Breast epithelium (tissue), 4 donors: ENCODE measurements at regions not wholly inside any gene's neighbourhood (a gene's known extent, or its start where the extent isn't known, plus 50 kb on each side); places are given as distances from the start of the nearest gene placed in this dataset.

Experiments used
- DNase-seq, 2 donors: peaks; one replicate each; pipeline ENCODE4 v3.0.0-alpha.2; 2019; ENCODE audit warnings: low spot score in 2 of 2
- H3K27ac ChIP-seq, 2 donors: fragments of 200-600 bp; sonication (generic) in 1 of 2; one replicate each; pipeline ENCODE4 v1.5.1; 2016 to 2019; ENCODE audit warnings: mild to moderate bottlenecking in 1 of 2
- H3K27me3 ChIP-seq, 2 donors: fragments of 200-600 bp; sonication (generic) in 1 of 2; one replicate each; pipeline versions ENCODE4 v1.5.1 to v1.6.0; 2017 to 2019; ENCODE audit warnings: control low read depth in 1 of 2, mild to moderate bottlenecking in 1 of 2
- H3K36me3 ChIP-seq: fragments of 200-600 bp; one replicate; pipeline ENCODE4 v1.5.1; 2019
- H3K4me1 ChIP-seq, 2 donors: fragments of 200-600 bp; sonication (generic); one replicate each; pipeline ENCODE4 v1.5.1; 2016 to 2019; ENCODE audit warnings: control low read depth in 1 of 2
- H3K4me3 ChIP-seq, 3 donors: fragments of 200-600 bp; sonication (generic); 1 replicate in 2 of 3; 2 replicates in 1 of 3; pipeline ENCODE4 v1.5.1; 2016 to 2019; ENCODE audit warnings: mild to moderate bottlenecking in 3 of 3, moderate library complexity in 2 of 3
- H3K9me3 ChIP-seq, 2 donors: fragments of 200-600 bp; sonication (generic) in 1 of 2; one replicate each; pipeline ENCODE4 v1.5.1; 2016 to 2019; ENCODE audit warnings: control low read depth in 1 of 2
- POLR2A ChIP-seq: fragments of 450-650 bp; IDR thresholded peaks from one replicate; pipeline ENCODE4 v1.6.1; 2016; ENCODE audit warnings: antibody characterized with exemption, mild to moderate bottlenecking, moderate library complexity
- POLR2AphosphoS5 ChIP-seq, 3 donors: sonication (generic); formaldehyde crosslinking; IDR thresholded peaks; one replicate each; pipeline ENCODE4 v1.6.1; 2017; ENCODE audit warnings: antibody characterized with exemption in 3 of 3
- intact Hi-C: fragments of 100-400 bp; cut with DNase I; formaldehyde crosslinking; loops from one replicate; pipeline ENCODE4 v1.15.1; 2023; ENCODE audit warnings: low total_unique reads
- TF ChIP-seq, protein P1 (sequence below), 3 donors: fragments of 450-650 bp; IDR thresholded peaks; one replicate each; pipeline ENCODE4 v1.5.1; 2016 to 2017; ENCODE audit warnings: antibody characterized with exemption in 3 of 3, mild to moderate bottlenecking in 3 of 3, moderate library complexity in 3 of 3

DNA sequence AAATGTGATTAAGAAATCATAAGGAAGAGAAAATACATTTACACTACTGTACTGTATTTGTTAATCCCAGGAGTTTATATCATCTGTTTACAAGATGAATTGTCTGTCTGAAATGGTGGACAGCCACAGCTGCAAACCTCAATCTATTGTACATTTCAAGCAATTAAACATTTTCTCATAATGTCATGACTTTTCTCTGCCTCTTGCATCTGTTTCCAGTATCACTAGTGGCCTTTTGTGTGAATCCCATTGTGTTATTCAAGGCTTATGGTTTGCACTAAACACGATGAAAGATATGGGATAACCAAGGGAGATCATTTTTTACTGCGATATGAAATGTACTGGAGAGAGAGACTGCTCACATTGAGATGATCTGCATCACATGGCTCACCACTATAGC, 200.2 kb upstream of the LRRN1 start:
- TF ChIP-seq POLR2AphosphoS5 (IDR thresholded peaks at IDR 0.05) (no peak), POLR2A (no peak)
- TF ChIP-seq, protein P1, sequence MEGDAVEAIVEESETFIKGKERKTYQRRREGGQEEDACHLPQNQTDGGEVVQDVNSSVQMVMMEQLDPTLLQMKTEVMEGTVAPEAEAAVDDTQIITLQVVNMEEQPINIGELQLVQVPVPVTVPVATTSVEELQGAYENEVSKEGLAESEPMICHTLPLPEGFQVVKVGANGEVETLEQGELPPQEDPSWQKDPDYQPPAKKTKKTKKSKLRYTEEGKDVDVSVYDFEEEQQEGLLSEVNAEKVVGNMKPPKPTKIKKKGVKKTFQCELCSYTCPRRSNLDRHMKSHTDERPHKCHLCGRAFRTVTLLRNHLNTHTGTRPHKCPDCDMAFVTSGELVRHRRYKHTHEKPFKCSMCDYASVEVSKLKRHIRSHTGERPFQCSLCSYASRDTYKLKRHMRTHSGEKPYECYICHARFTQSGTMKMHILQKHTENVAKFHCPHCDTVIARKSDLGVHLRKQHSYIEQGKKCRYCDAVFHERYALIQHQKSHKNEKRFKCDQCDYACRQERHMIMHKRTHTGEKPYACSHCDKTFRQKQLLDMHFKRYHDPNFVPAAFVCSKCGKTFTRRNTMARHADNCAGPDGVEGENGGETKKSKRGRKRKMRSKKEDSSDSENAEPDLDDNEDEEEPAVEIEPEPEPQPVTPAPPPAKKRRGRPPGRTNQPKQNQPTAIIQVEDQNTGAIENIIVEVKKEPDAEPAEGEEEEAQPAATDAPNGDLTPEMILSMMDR (IDR thresholded peaks at IDR 0.05) = no peak
- Histone ChIP-seq H3K27me3 (no peaks in the 10 kb centered on the region), H3K4me1 (no peaks in the 10 kb centered on the region), H3K27ac (no peak overlapping the region), H3K36me3 (no peaks in the 10 kb centered on the region), H3K4me3 (no peak overlapping the region), H3K9me3 (no peaks in the 10 kb centered on the region)
- intact Hi-C loops = no loop called here
- DNase-seq = no peak

DNA sequence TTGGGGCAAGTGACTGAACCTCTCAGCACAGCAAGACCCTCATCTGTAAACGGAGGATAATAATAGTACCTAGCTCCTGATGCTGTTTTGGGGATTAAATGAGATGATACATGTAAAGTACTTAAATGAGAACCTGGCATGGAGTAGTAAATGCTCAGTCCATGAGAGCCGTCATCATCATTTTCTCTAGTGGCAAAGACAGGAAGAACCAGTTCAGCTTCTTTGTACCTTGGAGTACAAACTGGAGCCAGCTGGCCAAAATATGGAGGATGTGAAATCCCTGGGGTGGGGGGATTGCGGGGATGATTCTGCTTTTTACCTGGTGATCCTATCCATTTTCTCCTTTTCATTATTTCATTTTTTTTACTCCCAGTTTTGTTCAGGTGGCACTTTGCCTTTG, 204.2 kb upstream of the LRRN1 start:
- intact Hi-C loops = no loop called here
- no peak overlapping the region for H3K4me3 ChIP-seq
- H3K9me3 ChIP-seq = no peaks in the 10 kb centered on the region
- no peak overlapping the region for H3K27ac ChIP-seq
- no peak for TF ChIP-seq POLR2A
- TF ChIP-seq POLR2AphosphoS5 (IDR thresholded peaks at IDR 0.05) = no peak
- TF ChIP-seq, protein P1 (IDR thresholded peaks at IDR 0.05) = no peak
- H3K4me1 ChIP-seq = no peaks in the 10 kb centered on the region
- no peak for DNase-seq
- no peaks in the 10 kb centered on the region for H3K36me3 ChIP-seq
- no peaks in the 10 kb centered on the region for H3K27me3 ChIP-seq

DNA sequence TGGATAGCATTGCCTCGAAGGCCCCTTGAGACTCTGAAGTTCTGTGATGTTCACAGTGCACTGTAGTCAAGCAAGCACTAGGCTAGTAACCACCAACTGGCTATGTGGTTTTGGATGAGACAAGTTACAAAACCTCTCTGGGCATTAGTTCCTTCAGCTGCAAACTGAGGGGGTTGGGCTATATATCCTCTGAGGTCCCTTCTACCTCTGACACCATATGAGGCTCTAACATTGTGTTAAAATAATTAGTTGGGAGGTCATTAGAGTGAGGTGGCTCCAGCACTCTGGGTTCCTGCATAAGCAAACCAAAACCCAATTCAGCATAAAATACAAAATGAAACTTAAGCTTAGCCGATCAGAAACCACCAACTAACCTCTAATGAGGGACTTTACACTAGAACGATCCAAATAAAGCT, 209.5 kb upstream of the LRRN1 start:
- no peaks in the 10 kb centered on the region for H3K4me1 ChIP-seq
- TF ChIP-seq POLR2AphosphoS5 (IDR thresholded peaks at IDR 0.05) (no peak), POLR2A (no peak)
- TF ChIP-seq, protein P1 (IDR thresholded peaks at IDR 0.05) = no peak
- no peak for DNase-seq
- H3K27ac ChIP-seq = no peak overlapping the region
- intact Hi-C loops = no loop called here
- H3K36me3 ChIP-seq = no peaks in the 10 kb centered on the region
- no peak overlapping the region for H3K4me3 ChIP-seq
- H3K27me3 ChIP-seq = no peaks in the 10 kb centered on the region
- H3K9me3 ChIP-seq = no peaks in the 10 kb centered on the region

DNA sequence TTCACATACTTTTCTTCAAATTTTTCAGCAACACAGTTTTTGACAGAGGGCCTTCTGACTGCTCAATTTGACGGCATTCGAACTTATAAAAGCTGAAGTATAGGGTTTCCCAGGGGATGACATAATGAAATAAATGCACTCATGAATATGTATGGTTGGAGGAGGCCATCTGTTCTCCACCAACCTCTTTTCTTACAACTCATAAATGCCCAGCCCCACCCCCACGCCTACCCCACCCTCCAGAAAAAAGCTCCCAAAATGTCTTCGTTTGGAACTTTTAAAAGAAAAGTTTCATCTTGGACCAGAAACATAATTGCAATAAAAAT, 211.6 kb upstream of the LRRN1 start:
- no peak overlapping the region for H3K27ac ChIP-seq
- H3K9me3 ChIP-seq = no peaks in the 10 kb centered on the region
- no peak overlapping the region for H3K4me3 ChIP-seq
- H3K27me3 ChIP-seq = no peaks in the 10 kb centered on the region
- TF ChIP-seq POLR2AphosphoS5 (IDR thresholded peaks at IDR 0.05) (no peak), POLR2A (no peak)
- TF ChIP-seq, protein P1 (IDR thresholded peaks at IDR 0.05) = no peak
- H3K4me1 ChIP-seq = no peaks in the 10 kb centered on the region
- intact Hi-C loops = no loop called here
- H3K36me3 ChIP-seq = no peaks in the 10 kb centered on the region
- no peak for DNase-seq

DNA sequence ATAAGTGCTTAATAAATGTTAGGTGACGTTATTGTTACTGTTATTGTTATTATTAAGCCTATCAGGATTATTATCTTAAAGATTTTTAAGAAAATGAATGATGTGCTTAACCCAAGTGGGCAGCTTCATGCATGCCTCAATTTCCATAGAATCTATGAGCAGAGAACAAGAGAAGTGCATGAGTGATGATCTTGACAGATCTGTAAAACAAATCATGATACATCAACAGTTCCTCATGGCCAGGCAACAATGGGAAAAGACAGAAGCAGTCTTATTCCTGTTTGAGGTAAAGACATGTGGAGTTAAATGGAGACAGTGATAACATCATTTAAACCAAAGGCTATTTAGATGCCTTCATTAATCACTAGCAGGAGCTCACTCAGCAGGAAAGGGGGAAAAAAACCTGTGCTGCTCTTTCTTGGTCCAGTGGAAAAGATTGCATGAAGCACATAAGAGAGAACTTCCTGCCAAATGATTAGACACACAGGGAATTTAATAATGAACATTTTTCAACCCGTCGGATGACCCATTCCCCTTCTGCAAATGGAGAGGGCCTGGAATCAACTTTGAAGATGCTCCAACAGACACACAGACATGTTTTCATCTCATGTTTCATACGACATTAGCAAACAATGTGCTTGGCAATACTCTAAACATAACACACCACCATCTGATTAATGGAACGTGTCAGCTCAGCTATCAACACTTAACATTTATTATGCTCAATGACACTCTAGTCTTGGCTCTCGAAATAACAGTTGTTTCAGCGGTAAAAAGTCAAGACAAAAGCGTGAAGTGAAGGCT, 212.2 kb upstream of the LRRN1 start:
- Histone ChIP-seq H3K27ac (no peak overlapping the region), H3K27me3 (no peaks in the 10 kb centered on the region), H3K9me3 (no peaks in the 10 kb centered on the region), H3K4me1 (no peaks in the 10 kb centered on the region), H3K36me3 (no peaks in the 10 kb centered on the region), H3K4me3 (no peak overlapping the region)
- no peak for DNase-seq
- peak in 1 of 3 donors; percentile 24 for TF ChIP-seq POLR2AphosphoS5 (IDR thresholded peaks at IDR 0.05)
- TF ChIP-seq POLR2A = no peak
- intact Hi-C loops = no loop called here
